ENCODE measurements at regions not wholly inside any gene's neighbourhood (a gene's known extent, or its start where the extent isn't known, plus 50 kb on each side); places are given as distances from the start of the nearest gene placed in this dataset.
"Not testable (repeated sequence)": the region's sequence is repeated elsewhere in the genome, so short reads cannot be mapped to it uniquely, and the experiment has no call there.

DNA sequence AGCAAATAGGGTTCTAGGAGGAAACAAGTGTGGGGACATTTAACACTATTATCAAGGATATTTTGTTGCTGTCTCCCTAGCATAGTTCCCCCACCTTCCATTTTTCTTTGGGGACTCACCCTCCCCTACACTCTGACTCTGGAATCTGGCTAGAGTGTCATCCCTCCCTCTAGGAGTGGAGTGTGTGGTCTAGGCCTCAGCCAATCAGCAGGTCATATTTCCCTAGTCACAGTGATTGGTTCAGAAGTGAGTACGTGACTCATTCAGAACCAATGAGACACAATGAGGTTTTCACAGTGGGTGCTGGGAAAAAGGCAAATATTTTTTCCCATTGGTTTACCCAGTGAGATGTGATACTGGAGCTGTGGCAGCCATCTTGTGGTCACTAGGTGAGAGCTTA is 234.4 kb downstream of the SHQ1 start:
- Histone ChIP-seq H3K4me3 (no peak overlapping the region), H3K36me3 (no peaks in the 10 kb centered on the region), H3K27me3 (no peaks in the 10 kb centered on the region), H3K27ac (no peak overlapping the region), H3K9me3 (no peaks in the 10 kb centered on the region), H3K4me1 (no peaks in the 10 kb centered on the region)
- DNase-seq (ENCODE audit: extremely low spot score in 2 of 2): no peak
- intact Hi-C loops (cut with DNase I): no loop called here
- TF ChIP-seq POLR2AphosphoS5 (IDR thresholded peaks at IDR 0.05; ENCODE audit: insufficient read depth in 1 of 2, low read depth in 1 of 2) (no peak), POLR2A (IDR thresholded peaks at IDR 0.05) (no peak), CTCF (IDR thresholded peaks at IDR 0.05) (no peak)

GRCh38 chr3:72609114-72609513 is 239.1 kb downstream of the SHQ1 start:
- DNase-seq (ENCODE audit: extremely low spot score in 2 of 2); H3K4me1 ChIP-seq; H3K4me3 ChIP-seq; H3K9me3 ChIP-seq; H3K27me3 ChIP-seq; H3K36me3 ChIP-seq; H3K27ac ChIP-seq; intact Hi-C loops (cut with DNase I): not testable (repeated sequence)

DNA sequence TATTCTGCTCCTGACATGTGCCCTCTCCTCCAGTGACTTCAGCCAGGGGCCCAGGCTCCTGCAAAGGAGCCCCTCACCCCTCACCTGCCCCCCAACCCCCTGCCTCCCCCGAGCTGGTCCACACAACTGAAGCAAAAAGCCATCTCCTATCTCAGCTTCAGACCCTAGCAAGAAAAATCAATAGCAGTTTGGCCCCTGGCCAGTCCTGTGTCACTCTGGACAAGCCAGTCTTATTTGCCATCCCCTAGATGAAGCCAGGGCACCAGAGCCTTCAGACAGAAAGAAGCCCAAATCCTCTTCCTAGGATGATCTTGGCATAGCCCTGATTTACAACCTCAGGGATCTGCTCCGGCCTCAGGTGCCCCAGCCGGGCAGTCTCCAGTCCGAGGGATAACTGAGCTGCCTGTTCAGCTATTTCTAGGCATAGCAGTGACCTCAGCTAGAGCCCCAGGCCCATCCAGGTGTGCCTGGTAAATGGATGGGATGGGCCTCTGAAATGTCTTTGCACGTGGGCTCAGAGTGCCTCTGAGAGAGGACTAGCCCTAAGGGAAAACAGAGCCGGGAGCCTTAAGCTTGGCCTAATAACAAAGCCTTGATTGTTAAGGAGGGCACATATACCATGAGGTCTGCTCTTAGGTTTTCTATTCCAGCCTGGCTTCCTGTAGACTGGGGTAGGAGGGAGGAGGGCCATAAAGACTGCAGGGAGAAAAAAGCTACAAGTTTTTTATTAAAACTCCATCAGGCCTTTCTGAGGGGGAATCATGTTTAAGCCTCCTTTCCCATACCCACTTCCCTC is 242.0 kb downstream of the SHQ1 start:
- no peaks in the 10 kb centered on the region for H3K27me3 ChIP-seq
- TF ChIP-seq CTCF (IDR thresholded peaks at IDR 0.05): no peak
- no peak for TF ChIP-seq POLR2AphosphoS5 (IDR thresholded peaks at IDR 0.05; ENCODE audit: insufficient read depth in 1 of 2, low read depth in 1 of 2)
- no peak for TF ChIP-seq POLR2A (IDR thresholded peaks at IDR 0.05)
- no peak for DNase-seq (ENCODE audit: extremely low spot score in 2 of 2)
- peaks cover 13% of the 10 kb centered on the region for H3K4me1 ChIP-seq
- no peak overlapping the region for H3K27ac ChIP-seq
- intact Hi-C loops (cut with DNase I): no loop called here
- no peaks in the 10 kb centered on the region for H3K9me3 ChIP-seq
- H3K4me3 ChIP-seq: no peak overlapping the region
- no peaks in the 10 kb centered on the region for H3K36me3 ChIP-seq

- intact Hi-C loops (cut with DNase I): no loop called here
- TF ChIP-seq POLR2AphosphoS5 (IDR thresholded peaks at IDR 0.05; ENCODE audit: insufficient read depth in 1 of 2, low read depth in 1 of 2) (no peak), CTCF (IDR thresholded peaks at IDR 0.05) (no peak), POLR2A (IDR thresholded peaks at IDR 0.05) (no peak)
- H3K4me1 ChIP-seq: peaks cover 13% of the 10 kb centered on the region
- no peak for DNase-seq (ENCODE audit: extremely low spot score in 2 of 2)
- no peak overlapping the region for H3K27ac ChIP-seq
- no peaks in the 10 kb centered on the region for H3K27me3 ChIP-seq
- no peak overlapping the region for H3K4me3 ChIP-seq
- H3K36me3 ChIP-seq: no peaks in the 10 kb centered on the region
- no peaks in the 10 kb centered on the region for H3K9me3 ChIP-seq
Observed at GRCh38 chr3:72604328-72604727, 243.9 kb downstream of the SHQ1 start.

- H3K36me3 ChIP-seq: no peaks in the 10 kb centered on the region
- H3K4me1 ChIP-seq: peaks cover 13% of the 10 kb centered on the region
- no peak overlapping the region for H3K27ac ChIP-seq
- intact Hi-C loops (cut with DNase I): no loop called here
- no peaks in the 10 kb centered on the region for H3K27me3 ChIP-seq
- H3K9me3 ChIP-seq: no peaks in the 10 kb centered on the region
- no peak for DNase-seq (ENCODE audit: extremely low spot score in 2 of 2)
- H3K4me3 ChIP-seq: no peak overlapping the region
- TF ChIP-seq CTCF (IDR thresholded peaks at IDR 0.05) (no peak), POLR2AphosphoS5 (IDR thresholded peaks at IDR 0.05; ENCODE audit: insufficient read depth in 1 of 2, low read depth in 1 of 2) (no peak), POLR2A (IDR thresholded peaks at IDR 0.05) (no peak)
Observed at GRCh38 chr3:72601983-72602750, 246.1 kb downstream of the SHQ1 start.

All from vagina (tissue), 2 donors.